GM12865 (cell line): ENCODE measurements at regions not wholly inside any gene's neighbourhood (a gene's known extent, or its start where the extent isn't known, plus 50 kb on each side); places are given as distances from the start of the nearest gene placed in this dataset.

Source experiments
- DNase-seq: peaks from one replicate; pipeline ENCODE4 v3.0.0; 2010; ENCODE audit warnings: low read depth
- H3K4me3 ChIP-seq: 2 replicates; pipeline ENCODE4 v1.5.1; 2011; ENCODE audit warnings: mild to moderate bottlenecking, low read depth, low read length, control low read depth
- CTCF ChIP-seq: IDR thresholded peaks from 2 replicates; pipeline ENCODE4 v1.5.1; 2011; ENCODE audit warnings: low read length, control low read depth, low read depth, inconsistent platforms; ENCODE audit not compliant: insufficient read depth; ENCODE audit errors: missing control alignments

GRCh38 chr6:48916607-48917006, 546.4 kb downstream of the MMUT start:
- DNase-seq = no peak
- no peak overlapping the region for H3K4me3 ChIP-seq
- TF ChIP-seq CTCF = no peak

GRCh38 chr6:48915591-48915990, 547.5 kb downstream of the MMUT start:
- DNase-seq = no peak
- no peak for TF ChIP-seq CTCF
- H3K4me3 ChIP-seq = no peak overlapping the region

GRCh38 chr6:48912503-48912902, 550.5 kb downstream of the MMUT start:
- no peak for DNase-seq
- no peak for TF ChIP-seq CTCF
- no peak overlapping the region for H3K4me3 ChIP-seq

- DNase-seq = no peak
- no peak overlapping the region for H3K4me3 ChIP-seq
- TF ChIP-seq CTCF = no peak
Measured at GRCh38 chr6:48904809-48905208, 558.2 kb downstream of the MMUT start.

GRCh38 chr6:48894469-48894868, 568.6 kb downstream of the MMUT start:
- DNase-seq = no peak
- H3K4me3 ChIP-seq = no peak overlapping the region
- no peak for TF ChIP-seq CTCF

GRCh38 chr6:48893048-48893447, 570.0 kb downstream of the MMUT start:
- no peak for TF ChIP-seq CTCF
- no peak overlapping the region for H3K4me3 ChIP-seq
- no peak for DNase-seq

GRCh38 chr6:48891308-48891707, 571.7 kb downstream of the MMUT start:
- no peak overlapping the region for H3K4me3 ChIP-seq
- no peak for DNase-seq
- TF ChIP-seq CTCF = no peak
